ENCODE measurements at regions not wholly inside any gene's neighbourhood (a gene's known extent, or its start where the extent isn't known, plus 50 kb on each side); places are given as distances from the start of the nearest gene placed in this dataset.
"Not testable (repeated sequence)": the region's sequence is repeated elsewhere in the genome, so short reads cannot be mapped to it uniquely, and the experiment has no call there.

- DNase-seq (ENCODE audit: low read depth, low spot score), result no peak
Measured at GRCh38 chr4:186775902-186776301, 52.2 kb upstream of the FAT1 start.

GRCh38 chr4:186778134-186778533 is 54.5 kb upstream of the FAT1 start:
- DNase-seq (ENCODE audit: low read depth, low spot score), result no peak

- no peak for DNase-seq (ENCODE audit: low read depth, low spot score)
Measured at GRCh38 chr4:186780291-186781031, 56.8 kb upstream of the FAT1 start.

- no peak for DNase-seq (ENCODE audit: low read depth, low spot score)
Measured at GRCh38 chr4:186781032-186781917, 57.6 kb upstream of the FAT1 start.

- DNase-seq (ENCODE audit: low read depth, low spot score), result no peak
Measured at GRCh38 chr4:186782302-186782701, 58.6 kb upstream of the FAT1 start.

GRCh38 chr4:186787536-186787935 is 63.9 kb upstream of the FAT1 start:
- no peak for DNase-seq (ENCODE audit: low read depth, low spot score)

DNA sequence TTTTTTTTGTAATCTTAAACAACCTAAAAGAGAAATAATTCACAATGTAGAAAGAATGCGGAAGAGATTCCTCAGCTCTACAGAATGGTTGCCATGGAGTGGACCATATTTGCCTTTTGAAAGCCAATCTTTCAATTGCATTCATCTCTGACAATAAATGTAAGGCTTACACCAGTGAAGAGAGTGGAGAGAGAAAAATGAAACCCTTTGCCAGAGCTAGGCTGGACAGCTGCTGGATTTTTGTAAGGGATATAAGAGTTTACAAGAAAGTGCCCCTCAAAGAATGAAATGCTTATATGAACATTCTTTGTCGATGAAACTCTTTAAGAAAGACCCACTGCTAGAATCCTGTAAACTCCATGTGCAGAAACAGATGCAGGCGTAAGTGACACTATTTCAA is 66.0 kb upstream of the FAT1 start:
- DNase-seq (ENCODE audit: low read depth, low spot score), result no peak

- DNase-seq (ENCODE audit: low read depth, low spot score), result no peak
Measured at GRCh38 chr4:186790630-186791029, 67.0 kb upstream of the FAT1 start.

DNA sequence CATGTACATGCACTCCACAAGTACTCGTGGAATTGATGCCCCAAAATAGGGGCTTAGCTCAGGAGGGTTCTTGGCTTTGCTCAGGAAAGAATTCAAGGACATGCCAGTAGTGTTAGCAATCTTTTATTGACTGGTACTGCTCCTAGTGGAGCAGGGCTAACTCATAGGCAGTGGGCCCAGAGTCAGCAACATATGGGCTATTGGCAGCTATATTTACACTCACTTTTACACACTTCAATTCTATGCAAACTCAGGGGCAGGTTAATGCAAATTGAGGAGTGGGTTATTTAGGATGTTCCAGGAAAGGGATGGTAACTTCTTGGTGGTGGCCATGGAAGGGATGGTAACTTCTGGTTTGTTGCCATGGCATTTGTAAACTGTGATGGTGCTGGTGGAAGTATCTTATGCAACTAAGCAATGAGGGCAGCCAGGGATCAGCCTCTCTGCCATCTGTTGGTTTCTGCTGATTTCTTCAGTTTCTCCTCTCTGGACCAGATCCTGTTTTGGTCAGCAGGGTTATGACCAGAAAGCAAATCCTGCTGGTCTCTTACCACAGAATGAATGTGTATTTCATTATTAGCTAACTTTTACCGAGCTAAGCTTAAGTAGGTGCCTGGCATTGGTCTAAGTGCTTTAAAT is 69.2 kb upstream of the FAT1 start:
- no peak for DNase-seq (ENCODE audit: low read depth, low spot score)

DNA sequence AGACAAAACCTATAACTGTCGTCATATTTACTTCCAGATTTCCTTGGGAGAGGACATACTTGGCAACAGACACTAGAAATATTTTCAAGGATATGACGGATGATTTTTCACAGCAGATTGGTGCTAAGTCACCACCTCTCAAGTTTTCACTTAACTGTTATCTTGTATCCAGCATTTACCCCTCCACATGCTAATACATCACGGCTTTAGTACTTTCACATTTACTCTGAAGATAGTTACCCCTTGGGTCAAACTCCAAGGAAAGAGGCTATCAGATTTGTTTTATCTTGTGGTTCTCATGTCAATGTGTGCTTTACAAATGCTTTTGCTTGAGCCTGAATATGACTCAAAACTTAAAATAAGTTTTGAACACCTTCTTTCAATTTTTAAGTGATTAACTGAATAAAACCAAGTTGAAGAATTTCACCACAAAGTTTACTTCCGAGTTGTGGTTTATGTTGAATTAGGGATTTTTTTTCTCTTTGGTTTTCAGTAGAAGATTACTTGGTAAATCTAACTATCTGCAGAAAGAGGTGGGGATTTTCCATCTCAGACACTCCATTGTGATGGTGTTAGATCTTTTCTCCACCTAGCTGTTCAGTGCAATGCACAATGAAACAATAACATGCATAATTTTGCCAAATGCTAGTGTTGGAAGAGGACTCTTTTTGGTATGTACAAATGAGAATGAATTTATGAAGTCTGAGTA is 75.4 kb upstream of the FAT1 start:
- DNase-seq (ENCODE audit: low read depth, low spot score), result no peak

- no peak for DNase-seq (ENCODE audit: low read depth, low spot score)
Measured at GRCh38 chr4:186805020-186805820, 81.6 kb upstream of the FAT1 start.

GRCh38 chr4:186805917-186806316 is 82.3 kb upstream of the FAT1 start:
- DNase-seq (ENCODE audit: low read depth, low spot score), result not testable (repeated sequence)

DNA sequence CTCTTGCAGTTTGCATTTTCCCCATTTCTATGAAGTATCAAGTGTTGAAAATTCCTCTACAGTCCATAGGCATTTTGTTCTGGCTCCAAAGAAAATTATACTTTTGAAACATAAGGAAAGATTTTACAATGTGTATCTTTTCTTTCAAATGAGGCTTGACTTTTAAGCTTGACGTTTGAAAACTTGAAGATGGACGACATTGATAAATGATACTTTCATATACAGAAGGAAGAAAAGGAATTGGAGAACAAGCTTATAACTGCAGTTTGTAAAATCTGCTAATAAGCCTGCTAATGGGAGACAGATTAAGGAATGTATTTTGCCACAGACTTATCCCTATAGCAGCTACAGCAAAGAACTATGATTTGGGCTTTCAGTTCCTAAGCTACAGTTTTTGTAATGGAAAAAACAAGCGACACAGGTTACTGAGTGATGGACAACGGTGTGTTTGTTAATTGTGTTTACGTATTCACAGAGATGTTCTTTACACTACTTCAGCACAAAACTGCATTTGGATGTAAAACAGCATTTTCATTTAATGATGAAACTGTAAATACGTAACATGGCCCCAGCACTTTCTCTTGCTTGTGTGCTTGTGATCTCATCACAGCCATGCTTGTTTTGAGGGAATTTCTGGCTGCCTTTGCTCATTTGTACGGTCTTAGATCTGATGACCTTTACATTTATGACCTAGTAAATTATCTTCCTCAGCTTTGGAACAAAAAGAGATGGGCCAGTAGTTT is 83.2 kb upstream of the FAT1 start:
- no peak for DNase-seq (ENCODE audit: low read depth, low spot score)

DNA sequence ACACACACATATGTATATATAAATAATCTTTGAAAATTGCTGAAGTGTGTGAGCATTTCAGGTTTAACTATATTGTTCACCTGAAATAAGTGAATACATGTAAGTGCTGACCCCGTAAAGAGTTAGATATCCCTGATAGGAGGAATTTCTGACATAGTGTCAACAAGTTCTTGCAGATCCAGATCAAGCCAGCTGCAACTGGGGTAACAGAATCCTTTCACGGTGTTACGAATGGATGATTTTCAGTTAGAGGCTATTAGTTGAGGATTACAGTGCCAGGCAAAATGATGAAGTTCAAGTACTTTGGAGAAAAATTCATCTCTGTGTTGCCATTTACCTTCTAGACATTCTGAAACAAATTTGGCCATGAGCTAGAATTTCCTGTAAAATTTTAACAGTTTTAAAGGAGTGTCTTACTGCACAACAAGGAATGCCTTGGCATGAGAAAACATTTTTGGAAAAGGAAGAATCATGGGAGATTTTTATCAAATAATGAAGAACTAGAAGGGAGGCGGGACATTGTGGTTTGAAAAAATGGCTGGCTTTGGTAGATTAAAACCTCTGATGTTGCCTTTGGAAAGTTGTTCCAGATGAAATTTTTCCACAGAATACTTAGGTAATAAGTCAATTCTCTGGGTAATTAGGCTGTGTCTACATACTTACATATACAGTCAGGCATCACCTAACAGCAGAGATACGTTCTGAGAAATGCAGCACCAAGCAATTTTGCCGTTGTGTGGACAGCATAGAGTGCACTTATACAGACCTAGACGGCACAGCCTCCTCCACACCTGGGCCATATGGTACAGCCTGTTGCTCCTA is 84.4 kb upstream of the FAT1 start:
- DNase-seq (ENCODE audit: low read depth, low spot score), result no peak

DNA sequence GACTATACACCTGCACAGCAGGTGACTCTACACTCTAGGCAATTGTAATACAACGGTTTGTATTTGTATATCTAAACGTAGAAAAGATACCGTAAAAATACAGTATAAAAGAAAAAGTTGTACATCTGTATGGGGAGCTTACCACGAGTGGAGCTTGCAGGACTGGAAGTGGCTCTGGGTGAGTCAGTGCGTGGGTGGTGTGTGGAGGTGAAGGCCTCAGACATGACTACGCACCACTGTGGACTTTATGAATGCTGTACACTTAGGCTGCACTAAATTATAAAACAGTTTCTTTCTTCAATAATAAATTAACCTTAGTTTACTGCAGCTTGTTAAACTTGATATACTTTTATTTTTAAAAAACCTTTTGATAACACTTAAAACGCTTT is 85.0 kb upstream of the FAT1 start:
- no peak for DNase-seq (ENCODE audit: low read depth, low spot score)

DNA sequence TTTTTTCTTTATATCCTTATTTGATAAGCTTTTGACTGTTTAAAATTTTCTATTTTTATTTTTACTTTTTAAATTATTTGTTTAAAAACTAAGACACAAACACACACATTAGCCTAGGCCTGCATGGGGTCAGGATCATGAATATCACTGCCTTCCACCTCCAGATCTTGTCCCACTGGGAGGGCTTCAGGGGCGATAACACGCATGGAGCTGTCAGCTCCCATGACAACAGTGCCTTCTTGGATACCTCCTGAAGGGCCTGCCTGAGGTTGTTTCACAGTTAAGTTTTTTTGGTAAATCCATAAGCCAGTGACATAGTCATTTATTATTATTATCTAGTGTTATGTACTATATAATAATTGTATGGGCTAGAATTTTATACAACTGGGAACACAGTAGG is 85.4 kb upstream of the FAT1 start:
- DNase-seq (ENCODE audit: low read depth, low spot score), result no peak

GRCh38 chr4:186810613-186811150 is 87.0 kb upstream of the FAT1 start:
- DNase-seq (ENCODE audit: low read depth, low spot score), result no peak

DNA sequence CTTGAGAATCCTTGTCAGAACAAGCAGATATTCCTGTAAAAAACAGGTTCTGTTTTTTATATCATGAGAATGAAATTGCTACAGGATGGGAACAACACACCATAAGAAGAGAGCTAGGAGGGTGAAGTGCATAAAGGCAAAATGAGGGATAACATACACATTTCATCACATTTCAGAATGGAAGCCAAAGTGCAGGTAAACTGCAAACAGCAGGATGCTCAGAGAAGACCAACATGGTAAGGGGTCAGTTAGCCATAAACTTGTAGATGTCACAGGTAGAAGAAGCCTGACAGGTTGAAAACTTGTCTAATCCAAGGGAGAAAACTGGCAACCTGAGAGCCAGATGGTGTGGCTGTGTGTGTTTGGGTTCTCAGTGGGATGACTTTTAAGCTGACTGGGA is 88.9 kb upstream of the FAT1 start:
- DNase-seq (ENCODE audit: low read depth, low spot score), result no peak

GRCh38 chr4:186813377-186814068 is 89.9 kb upstream of the FAT1 start:
- no peak for DNase-seq (ENCODE audit: low read depth, low spot score)
